ENCODE measurements at regions not wholly inside any gene's neighbourhood (a gene's known extent, or its start where the extent isn't known, plus 50 kb on each side); places are given as distances from the start of the nearest gene placed in this dataset.

DNA sequence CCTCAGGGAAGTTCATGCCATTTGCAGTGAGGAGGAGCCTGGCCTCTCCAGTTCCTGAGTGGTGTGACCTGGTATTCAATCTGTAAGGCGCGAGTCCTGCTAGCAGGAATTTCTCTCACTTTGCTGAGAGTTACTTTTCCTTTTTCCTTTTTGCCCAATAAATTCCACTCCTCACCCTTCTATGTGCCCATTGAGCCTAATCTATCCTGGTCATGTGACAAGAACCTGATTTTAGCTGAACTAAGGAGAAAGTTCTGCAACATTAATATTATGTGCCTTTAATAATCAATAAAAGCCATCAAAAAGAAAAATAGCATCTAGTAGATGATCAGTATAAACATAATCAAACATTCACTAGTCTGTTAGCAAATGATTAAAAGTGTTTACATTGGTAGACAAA is 136.1 kb upstream of the POGK start:
- Histone ChIP-seq H3K27me3 (ENCODE audit: control insufficient read depth, low read length) (peaks cover 8% of the 10 kb centered on the region; the same call in 1 of the 2 replicates), H4K20me1 (ENCODE audit: control insufficient read depth, insufficient read depth, low read depth, low read length) (no peaks in the 10 kb centered on the region), H3K9me3 (ENCODE audit: control insufficient read depth, insufficient read depth, low read length) (no peaks in the 10 kb centered on the region), H3K4me1 (ENCODE audit: control insufficient read depth, low read length) (no peaks in the 10 kb centered on the region), H3K4me2 (ENCODE audit: low read length) (no peak overlapping the region), H3K9me2 (replicated peaks; ENCODE audit: control insufficient read depth, low read length) (no peaks in the 10 kb centered on the region), H3K36me3 (ENCODE audit: control insufficient read depth, low read length) (no peaks in the 10 kb centered on the region), H3K27ac (ENCODE audit: low read depth, low read length) (no peak overlapping the region), H3F3A (ENCODE audit: control insufficient read depth, insufficient read depth) (no peaks in the 10 kb centered on the region), H3K4me3 (ENCODE audit: low read length) (no peak overlapping the region), H3K79me2 (ENCODE audit: control insufficient read depth, low read length) (no peaks in the 10 kb centered on the region)
- no peak for TF ChIP-seq EZH2phosphoT487 (IDR thresholded peaks at IDR 0.05; ENCODE audit: borderline replicate concordance, low read length)
- TF ChIP-seq, protein P1, sequence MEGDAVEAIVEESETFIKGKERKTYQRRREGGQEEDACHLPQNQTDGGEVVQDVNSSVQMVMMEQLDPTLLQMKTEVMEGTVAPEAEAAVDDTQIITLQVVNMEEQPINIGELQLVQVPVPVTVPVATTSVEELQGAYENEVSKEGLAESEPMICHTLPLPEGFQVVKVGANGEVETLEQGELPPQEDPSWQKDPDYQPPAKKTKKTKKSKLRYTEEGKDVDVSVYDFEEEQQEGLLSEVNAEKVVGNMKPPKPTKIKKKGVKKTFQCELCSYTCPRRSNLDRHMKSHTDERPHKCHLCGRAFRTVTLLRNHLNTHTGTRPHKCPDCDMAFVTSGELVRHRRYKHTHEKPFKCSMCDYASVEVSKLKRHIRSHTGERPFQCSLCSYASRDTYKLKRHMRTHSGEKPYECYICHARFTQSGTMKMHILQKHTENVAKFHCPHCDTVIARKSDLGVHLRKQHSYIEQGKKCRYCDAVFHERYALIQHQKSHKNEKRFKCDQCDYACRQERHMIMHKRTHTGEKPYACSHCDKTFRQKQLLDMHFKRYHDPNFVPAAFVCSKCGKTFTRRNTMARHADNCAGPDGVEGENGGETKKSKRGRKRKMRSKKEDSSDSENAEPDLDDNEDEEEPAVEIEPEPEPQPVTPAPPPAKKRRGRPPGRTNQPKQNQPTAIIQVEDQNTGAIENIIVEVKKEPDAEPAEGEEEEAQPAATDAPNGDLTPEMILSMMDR (IDR thresholded peaks at IDR 0.05; ENCODE audit: low read depth, low read length, poor library complexity, severe bottlenecking): no peak

GRCh38 chr1:166703726-166704462 is 135.4 kb upstream of the POGK start:
- Histone ChIP-seq H3K9me2 (replicated peaks; ENCODE audit: control insufficient read depth, low read length) (no peaks in the 10 kb centered on the region), H3K27me3 (ENCODE audit: control insufficient read depth, low read length) (peaks cover 8% of the 10 kb centered on the region; the same call in 1 of the 2 replicates), H3K4me3 (ENCODE audit: low read length) (no peak overlapping the region), H3K79me2 (ENCODE audit: control insufficient read depth, low read length) (no peaks in the 10 kb centered on the region), H3K4me1 (ENCODE audit: control insufficient read depth, low read length) (no peaks in the 10 kb centered on the region), H3K27ac (ENCODE audit: low read depth, low read length) (no peak overlapping the region), H3K9me3 (ENCODE audit: control insufficient read depth, insufficient read depth, low read length) (no peaks in the 10 kb centered on the region), H3K36me3 (ENCODE audit: control insufficient read depth, low read length) (no peaks in the 10 kb centered on the region), H4K20me1 (ENCODE audit: control insufficient read depth, insufficient read depth, low read depth, low read length) (no peaks in the 10 kb centered on the region), H3F3A (ENCODE audit: control insufficient read depth, insufficient read depth) (no peaks in the 10 kb centered on the region), H3K4me2 (ENCODE audit: low read length) (no peak overlapping the region)
- TF ChIP-seq, protein P1 (IDR thresholded peaks at IDR 0.05; ENCODE audit: low read depth, low read length, poor library complexity, severe bottlenecking): no peak
- TF ChIP-seq EZH2phosphoT487 (IDR thresholded peaks at IDR 0.05; ENCODE audit: borderline replicate concordance, low read length): no peak

DNA sequence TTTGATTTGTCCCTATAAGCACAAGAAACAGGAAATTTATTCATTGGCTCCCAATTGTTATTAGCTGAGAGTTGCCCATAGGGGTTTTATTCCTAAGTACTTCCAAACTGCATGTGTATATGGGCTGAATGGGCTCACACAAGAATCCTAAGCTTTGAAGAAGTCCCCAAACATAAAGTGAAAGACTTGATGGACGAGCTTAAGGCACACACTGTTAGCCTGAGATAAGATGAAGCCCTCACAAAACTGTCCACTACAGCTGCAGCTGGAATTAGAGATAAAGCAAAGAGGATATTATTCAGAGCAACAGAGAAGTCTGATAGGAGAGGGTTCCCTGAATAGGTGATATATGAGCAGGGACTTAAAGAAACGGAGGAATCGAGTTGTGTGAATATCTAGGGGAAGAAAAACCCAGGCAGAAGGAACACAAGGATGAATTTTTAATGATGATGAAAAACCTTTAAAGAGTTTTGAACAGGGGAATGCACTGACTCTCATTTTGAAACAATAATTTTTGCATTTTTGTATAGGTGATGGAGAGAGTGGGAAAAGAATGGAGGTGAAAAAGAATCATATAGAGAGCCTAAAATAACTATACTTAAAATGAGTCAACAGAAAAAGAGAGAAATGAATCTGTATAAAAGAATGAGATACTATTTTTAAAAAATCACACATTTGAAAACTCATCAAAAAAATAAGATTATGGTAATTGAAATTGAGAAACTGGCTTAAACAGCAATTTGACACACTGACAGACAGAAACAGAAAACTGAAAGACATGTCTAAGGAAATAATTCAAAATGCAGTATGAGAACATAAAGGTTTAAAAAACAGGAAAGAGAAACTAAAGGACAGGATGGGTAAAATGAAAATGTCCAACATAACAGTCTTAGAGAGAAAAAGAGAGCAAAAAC is 133.6 kb upstream of the POGK start:
- no peaks in the 10 kb centered on the region for H3F3A ChIP-seq (ENCODE audit: control insufficient read depth, insufficient read depth)
- no peaks in the 10 kb centered on the region for H4K20me1 ChIP-seq (ENCODE audit: control insufficient read depth, insufficient read depth, low read depth, low read length)
- H3K9me3 ChIP-seq (ENCODE audit: control insufficient read depth, insufficient read depth, low read length): no peaks in the 10 kb centered on the region
- H3K27me3 ChIP-seq (ENCODE audit: control insufficient read depth, low read length): peaks cover 8% of the 10 kb centered on the region; the same call in 1 of the 2 replicates
- TF ChIP-seq, protein P1 (IDR thresholded peaks at IDR 0.05; ENCODE audit: low read depth, low read length, poor library complexity, severe bottlenecking): no peak
- TF ChIP-seq EZH2phosphoT487 (IDR thresholded peaks at IDR 0.05; ENCODE audit: borderline replicate concordance, low read length): no peak
- H3K4me1 ChIP-seq (ENCODE audit: control insufficient read depth, low read length): no peaks in the 10 kb centered on the region
- no peaks in the 10 kb centered on the region for H3K36me3 ChIP-seq (ENCODE audit: control insufficient read depth, low read length)
- H3K4me3 ChIP-seq (ENCODE audit: low read length): no peak overlapping the region
- H3K4me2 ChIP-seq (ENCODE audit: low read length): no peak overlapping the region
- H3K9me2 ChIP-seq (replicated peaks; ENCODE audit: control insufficient read depth, low read length): no peaks in the 10 kb centered on the region
- H3K27ac ChIP-seq (ENCODE audit: low read depth, low read length): no peak overlapping the region
- H3K79me2 ChIP-seq (ENCODE audit: control insufficient read depth, low read length): no peaks in the 10 kb centered on the region
